ENCODE measurements at regions not wholly inside any gene's neighbourhood (a gene's known extent, or its start where the extent isn't known, plus 50 kb on each side); places are given as distances from the start of the nearest gene placed in this dataset.

GRCh38 chr5:9699681-9700080 is 69.5 kb upstream of the TAS2R1 start:
- no peak for TF ChIP-seq GATA3 (IDR thresholded peaks at IDR 0.05; ENCODE audit: low read depth, low read length)
- TF ChIP-seq GATA2 (IDR thresholded peaks at IDR 0.05; ENCODE audit: low read depth, low read length), result no peak

Measured in SH-SY5Y (cell line).